NCI-H2171 (cell line): ENCODE measurements at regions not wholly inside any gene's neighbourhood (a gene's known extent, or its start where the extent isn't known, plus 50 kb on each side); places are given as distances from the start of the nearest gene placed in this dataset.

Experiments used
- DNase-seq: peaks from one replicate; lab custom pipeline; 2025; lab: John Stamatoyannopoulos, UW

DNA sequence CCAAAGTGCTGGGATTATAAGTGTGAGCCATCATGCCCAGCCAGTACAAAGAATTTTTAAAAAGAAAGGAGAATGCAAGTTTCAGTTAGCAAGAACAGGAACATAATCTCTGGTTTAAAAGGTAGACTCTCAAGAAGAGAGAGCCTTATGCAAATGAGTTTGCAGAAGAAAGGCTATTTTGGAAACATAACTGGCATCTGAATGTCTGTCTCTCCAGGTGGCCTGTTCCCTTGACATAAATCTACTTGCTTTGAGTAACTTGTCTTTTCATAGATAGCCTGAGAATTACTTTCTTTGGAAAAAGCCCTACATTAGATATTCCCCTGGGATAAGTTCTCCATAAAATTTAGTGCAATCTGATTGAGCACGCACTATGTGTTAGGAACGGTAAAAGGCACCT lies 109.6 kb downstream of the ICOS start:
- no peak for DNase-seq

DNA sequence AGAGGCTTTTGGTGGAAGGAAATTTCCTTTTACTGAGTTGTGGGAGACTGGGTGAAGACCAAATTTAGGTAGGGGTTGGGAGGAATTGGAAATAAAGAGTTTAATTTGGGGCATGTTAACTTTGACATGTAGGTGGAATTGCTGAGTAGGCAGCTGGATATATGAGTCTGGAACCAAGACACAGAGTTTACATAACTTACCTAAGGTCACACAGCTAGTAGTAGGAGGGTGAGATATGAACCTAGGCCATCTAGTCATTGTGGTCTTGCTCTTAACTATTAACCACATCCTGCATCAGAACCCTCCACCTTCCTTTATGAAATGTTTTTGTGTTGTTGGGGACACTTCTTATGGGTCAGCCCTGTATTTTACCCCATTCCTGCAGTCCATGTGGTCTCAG lies 113.1 kb downstream of the ICOS start:
- no peak for DNase-seq

DNA sequence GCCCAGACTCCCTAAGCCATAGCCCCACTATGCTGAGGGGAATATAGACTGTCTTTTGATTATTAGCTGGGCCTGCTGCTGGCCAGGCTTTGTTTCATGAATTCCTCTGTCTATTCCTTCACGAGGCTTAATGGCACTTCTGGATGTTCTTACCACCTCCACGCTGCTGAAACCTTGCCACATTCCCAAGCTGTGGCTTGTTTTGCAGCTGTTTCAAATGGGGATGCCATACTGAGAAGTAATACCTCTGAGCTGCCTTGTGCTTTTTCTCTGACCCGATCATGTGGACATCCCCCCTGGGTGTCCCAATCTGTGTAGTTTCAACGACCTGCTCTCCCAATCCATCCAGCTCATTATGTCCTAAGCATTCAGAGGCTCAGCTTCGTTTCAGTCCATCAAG lies 114.1 kb downstream of the ICOS start:
- no peak for DNase-seq

DNA sequence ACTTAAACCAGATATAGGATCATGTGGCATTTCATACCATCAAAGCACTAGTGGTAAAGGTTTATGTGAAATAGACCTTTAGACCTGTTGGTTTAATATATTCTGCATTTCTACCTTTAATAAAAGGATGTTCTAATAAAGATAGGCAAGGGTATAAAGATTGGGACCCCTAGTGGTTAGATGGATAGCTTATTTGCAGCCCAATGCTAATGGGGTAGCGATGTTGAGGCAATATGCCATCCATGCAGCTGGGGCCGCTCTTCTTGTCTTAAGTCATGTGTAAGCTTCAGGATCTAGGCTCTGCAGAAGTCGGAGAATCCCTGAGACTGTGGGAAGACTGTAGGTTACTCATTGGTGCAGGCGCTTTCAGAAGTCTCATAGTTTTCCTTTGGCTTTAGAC lies 114.9 kb downstream of the ICOS start:
- DNase-seq: no peak

DNA sequence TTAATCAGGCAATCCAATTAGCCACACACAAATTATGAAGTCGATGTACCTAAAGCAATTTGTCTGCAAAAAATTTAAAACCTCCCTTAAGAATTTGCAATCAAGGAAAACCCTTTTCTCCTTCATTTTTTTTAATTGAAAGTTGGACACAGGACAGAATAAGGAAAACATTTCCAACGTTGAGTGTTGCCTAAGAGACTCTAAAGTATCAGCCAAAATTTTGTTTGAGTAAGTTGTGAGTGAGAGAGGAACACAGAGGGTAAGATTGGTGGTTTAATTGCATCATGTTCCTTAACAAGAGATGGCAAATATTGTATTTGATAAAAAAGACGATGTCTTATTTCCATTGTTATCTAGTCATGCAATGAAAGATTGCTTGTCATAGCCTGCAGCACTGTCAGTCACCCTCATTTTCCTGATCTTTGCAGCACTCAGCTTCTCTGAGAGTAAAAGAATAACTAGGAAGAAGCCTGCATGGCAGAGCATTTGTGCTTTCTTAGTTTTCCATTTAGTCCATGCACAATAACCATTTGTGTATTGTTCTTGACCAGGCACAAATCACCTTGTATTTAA lies 115.5 kb downstream of the ICOS start:
- DNase-seq: no peak

DNA sequence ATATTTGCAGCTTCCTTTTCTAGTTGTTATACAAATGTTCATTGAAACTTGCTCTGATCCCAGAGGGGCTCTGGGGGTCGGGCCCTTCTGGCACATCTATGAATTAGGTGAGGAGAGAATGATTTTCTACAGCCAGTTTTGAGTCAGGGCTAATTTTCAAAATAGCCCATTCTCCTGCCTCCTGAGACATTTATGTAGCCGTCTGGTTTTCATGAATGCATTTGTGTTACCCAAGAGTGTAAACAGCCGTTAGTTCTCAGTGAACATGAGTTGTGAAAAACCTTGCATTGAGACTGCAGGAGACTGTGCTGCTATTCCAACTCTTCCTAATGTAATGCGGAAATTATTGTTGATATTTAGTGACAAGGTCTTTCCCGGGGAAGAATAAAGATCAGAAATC lies 122.5 kb downstream of the ICOS start:
- DNase-seq: no peak

DNA sequence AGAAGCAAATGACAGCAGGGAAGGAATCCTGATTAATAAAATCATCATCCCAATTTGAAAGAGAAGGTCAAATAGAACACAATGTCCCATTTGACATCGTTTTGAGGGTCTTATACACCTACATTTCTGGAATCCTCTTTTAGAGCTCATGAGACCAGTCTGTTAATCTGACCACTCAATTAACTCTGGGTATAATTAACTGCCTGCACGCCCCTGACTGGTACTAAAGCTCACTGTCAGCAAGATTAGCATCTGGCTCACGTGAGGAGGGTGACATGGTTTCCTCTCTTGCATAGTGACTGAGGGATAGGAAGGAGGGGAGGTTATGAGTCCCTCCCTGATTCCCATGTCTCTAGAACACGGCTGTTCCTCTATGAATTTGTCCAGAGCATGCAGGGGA lies 124.3 kb downstream of the ICOS start:
- DNase-seq: peak; percentile 44

DNA sequence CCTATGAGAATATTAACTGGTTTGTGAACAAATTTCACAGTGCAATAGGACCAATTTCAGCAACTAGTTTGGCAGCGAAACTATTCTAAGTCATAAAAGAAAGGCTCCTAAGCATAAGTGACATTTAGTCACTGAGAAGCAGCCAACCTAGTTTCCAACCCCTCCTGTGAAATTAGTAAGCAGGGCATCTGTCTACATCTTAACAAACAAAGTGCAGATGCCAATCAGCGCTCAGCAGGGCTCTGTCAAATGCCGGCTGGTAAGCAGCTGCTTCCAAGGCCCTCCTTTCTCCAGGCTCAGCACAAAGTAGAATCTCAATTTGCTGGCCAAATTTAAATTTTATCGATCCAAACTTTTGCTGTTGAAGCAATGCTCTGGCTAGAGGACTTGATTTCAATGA lies 124.7 kb downstream of the ICOS start:
- peak; percentile 75 for DNase-seq

DNA sequence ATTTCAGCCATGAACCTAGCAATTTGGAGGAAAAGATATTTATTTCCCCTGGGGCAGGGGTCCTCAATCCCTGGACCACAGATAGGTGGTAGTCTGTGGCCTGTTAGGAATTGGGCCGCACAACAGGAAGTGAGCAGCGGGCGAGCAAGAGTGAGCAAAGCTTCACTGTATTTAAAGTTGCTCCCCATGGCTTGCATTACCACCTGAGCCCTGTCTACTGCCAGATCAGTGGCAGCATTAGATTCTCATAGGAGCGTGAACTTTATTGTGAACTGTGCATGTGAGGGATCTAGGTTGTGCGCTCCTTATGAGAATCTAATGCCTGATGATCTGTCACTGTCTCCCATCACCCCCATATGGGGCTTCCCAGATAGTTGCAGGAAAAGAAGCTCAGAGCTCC lies 127.6 kb downstream of the ICOS start:
- no peak for DNase-seq

DNA sequence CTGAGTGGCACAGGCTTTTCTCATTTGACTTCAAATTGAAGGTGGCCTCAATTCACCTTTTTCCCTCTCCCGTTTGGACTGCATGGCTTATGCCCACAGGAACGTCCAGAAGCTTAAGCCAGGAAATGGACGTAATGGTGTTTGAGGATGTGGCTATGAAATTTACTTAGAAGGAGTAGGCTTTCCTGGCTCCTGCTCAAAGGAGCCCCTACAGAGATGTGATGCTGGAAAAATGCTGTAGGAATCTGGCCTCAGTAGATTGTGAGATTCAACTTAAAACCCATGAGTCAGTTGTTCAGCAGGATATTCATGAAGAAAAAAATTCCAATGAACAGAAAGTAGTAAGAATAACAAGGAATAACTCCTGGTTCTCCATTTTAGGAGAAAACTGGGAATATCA lies 129.0 kb downstream of the ICOS start:
- DNase-seq: no peak

DNA sequence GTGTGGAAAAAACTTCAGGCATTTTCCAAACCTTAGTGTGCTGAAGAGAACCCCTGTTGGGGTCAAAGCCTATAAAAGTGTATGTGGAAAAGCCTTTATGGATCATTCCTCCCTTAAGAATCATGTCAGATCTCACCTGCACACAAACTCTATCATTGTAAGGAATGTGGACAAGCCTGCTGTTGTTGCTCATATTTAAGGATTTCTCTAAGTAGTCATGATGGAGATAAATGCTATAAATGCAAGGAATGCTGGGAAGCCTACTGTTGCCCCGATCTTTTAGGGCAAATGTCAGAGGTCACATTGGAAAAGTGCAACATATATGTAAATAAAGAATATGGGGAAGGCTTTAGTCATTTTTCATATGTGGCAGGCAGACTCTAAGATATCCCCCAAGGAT lies 129.5 kb downstream of the ICOS start:
- no peak for DNase-seq

DNA sequence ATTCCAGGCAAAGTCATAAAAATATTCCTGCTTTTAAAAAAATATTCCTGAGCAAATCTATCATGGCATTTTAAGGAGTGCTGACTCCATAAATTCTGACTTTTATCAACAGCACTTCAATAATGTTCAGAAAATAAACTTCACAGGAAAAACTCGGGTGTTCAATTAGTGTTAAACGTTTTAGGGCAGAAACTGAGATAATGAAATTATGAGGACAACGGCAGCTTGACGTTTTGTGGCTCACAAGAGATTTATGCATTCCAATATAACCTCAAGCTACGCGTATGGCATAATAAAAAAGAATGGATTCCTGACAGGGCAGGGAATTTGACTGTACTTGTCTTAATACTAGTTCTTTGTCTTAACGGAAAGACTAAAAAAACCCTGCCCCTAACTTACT lies 133.2 kb downstream of the ICOS start:
- no peak for DNase-seq

DNA sequence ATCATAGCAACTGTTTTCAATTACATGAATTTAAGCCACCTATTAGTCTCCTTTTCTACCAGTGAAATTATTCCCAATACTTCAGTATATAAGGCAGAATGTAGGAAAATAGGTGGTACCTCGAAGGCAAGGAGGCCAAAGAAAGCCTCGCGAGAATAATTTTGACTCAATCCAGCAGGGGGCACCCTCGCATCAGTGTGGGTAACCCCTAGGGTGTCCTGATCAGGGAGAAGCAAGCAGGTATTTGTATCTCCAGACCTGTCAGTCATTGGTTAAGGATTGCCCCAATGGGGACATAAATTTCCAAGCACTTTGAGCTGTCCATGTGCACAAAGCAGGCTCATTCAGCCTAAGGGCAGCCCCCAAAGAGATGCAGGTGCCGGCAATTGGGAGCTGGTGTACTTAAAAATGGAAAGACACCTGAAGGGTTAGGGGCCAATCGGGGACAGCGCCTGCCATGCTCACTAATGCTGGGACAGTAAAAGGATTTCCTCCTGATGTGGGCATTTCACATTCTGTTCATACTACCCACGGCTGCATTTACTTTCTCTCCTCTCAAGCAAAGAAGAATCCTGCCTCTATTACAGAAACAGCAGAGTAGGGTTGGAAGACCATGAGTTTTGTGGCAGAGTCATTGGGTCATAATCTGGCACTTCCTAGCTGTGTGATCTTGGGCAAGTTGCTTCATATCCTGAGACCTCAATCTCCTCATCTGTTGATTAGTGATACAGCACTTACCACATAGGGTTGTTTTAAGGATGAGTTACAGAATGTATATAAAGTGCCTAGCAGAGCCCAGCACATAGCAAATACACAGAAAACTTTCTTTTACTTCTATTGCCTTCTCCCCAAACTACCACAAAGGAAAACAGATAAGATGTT lies 136.1 kb downstream of the ICOS start:
- DNase-seq: no peak

DNA sequence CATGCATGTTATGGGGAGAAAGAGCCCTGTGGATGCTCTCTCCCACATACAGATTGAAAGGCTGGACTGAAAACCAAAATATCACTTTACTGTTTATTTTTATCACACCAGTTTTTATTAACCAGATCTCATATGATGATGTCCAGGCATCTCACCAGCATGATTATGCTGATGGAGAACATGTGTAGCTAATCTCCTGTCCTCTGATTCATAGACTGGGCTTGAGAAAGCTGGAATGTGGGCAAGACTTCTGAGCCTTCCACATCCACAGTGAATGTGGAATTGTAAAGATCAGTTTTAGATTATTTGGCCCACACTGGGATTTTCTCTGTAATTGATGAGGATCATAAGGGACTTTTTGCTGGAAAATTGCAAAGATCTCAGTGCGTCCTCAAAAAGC lies 137.9 kb downstream of the ICOS start:
- no peak for DNase-seq

DNA sequence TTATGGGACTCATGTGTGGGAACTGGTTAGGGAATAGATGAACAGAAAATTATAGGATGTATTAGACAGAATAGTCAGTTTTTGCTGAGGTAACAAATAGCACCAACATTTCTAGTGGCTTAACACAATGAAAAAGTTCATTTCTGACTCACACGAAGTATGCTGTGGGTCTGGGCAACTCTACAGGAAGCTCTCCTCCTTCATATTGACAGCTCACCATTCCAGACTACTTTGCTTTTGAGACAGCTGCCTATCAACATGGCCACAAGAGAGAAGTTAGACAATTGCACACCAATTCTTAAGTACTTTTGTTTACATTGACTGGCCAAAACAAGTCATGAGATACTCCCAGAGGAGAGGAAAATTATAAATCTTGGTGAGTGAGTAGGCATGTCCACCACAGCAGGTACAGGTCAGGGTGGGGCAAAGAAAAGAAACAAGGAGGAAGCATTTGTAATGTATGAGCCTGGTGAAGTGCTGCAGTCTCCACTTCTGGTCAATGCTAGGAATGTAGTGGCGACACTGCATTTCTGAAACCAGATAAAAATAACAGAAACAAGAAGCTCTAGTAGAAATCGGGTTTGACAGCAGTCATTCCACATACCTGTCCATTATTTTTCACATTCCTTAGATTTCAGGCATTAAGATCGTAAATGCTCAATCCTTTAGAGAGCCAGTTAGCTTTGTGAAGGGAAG lies 141.6 kb downstream of the ICOS start:
- no peak for DNase-seq

DNA sequence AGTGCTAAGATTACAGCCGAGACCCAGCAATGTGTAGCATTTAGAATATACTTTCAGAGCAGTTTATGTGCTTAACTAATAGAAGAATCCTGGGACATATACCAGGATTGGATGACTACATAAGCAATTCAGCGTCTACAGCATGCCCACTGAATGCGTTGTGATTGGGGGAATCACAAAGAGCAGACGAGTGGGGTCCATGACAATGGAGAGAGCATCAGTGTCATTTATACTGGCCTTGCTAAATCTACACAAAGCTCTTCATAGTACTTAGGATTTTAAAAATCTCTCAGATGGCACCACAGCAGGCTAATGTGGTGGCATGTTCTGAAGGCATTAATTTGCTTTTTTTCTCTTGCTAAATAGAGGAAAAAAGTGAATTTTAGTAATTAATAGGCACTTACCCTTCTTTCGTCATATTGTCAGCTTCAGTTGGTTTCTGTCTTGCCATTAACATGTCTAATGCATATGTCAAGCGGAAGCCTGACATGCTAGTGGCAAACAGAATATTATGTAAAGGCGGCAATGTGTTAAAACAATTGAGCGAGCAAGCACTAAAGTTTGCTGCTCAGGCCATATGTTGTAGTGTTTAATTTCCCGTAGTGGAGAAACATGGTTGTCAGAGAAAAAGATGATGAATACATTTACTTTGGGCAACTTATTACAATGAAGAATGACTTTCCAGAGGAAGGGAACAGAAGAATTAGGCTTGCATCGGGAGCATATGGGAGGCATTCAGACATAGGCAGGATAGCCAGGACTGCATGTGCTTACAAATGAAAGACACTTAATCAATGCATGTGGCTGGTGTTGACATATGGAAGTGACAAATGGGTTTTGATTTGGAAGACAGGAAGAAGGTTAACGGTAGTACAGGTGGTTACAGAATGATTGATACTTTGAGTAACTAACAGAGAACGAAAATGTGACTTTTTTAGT lies 145.2 kb downstream of the ICOS start:
- DNase-seq: peak; percentile 61

DNA sequence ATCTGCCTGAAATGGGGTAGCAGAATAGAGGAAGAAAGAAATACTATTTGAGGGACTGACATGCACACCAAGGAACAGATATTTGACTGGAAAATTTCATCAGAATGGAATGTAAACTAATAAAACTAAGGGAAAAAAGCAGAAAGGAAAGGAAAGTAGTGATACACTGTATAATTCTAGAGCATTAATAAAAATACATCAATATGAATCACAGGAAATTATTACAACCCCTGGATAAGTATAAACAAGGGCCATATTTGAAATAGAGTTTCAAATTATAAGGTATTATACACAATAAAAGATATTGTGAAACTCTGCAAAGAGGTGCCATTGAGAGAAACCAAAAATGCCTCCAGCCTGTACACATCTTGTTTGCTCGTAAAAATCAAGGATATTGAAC lies 149.6 kb downstream of the ICOS start:
- DNase-seq: no peak

DNA sequence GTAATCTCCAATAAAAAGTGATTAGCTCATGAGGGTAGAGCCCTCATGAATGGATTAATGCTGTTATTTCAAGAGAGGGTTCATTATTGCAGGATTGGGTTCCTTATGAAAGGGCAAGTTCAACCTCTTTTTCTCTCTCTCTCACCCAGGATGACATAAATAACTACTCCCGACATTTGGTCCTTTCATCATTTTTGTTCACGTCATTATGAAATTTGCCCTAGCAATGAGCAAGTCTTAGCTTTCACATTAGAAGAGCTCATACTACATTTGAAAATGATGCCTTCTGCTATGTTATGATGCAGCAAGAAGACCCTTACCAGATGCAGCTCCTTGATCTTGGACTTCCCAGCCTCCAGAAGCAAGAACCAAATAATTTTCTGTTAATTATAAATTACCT lies 152.5 kb downstream of the ICOS start:
- DNase-seq: no peak

DNA sequence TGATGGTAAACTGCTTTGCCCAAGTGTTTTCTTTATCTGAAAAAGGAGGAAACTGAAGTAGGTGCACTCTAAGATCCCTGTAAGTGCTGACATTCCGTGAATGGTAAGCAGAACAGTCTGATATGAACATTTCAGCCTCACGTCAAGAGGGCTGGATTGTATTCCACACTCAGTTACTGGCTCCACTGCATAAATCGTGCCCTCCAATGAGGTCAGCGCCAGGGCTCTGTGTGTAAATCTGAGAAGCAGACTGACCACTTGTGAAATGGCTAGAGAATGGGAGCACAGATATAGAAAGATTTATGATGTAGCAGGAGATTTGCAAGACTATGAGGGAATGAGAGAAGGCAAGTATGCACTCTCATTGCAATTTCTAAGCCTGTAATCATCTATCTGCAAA lies 153.0 kb downstream of the ICOS start:
- DNase-seq: no peak

DNA sequence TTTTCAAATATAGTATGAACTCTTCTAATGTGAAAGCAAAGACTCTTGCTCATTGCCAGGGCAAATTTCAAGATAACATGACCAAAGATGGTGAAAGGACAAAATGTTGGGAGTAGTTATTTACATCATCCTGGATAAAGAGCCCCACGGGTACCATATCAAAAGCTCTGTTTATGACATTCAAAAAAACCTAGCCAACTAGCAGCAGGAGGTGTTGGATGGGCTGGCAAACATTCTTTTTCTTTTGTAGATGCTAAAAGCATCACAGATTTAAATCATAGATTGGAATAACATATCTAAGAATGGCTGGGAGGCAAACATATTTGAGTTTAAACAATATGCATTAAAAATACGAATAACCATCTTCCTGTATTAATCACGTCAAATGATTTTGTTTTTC lies 153.5 kb downstream of the ICOS start:
- no peak for DNase-seq

DNA sequence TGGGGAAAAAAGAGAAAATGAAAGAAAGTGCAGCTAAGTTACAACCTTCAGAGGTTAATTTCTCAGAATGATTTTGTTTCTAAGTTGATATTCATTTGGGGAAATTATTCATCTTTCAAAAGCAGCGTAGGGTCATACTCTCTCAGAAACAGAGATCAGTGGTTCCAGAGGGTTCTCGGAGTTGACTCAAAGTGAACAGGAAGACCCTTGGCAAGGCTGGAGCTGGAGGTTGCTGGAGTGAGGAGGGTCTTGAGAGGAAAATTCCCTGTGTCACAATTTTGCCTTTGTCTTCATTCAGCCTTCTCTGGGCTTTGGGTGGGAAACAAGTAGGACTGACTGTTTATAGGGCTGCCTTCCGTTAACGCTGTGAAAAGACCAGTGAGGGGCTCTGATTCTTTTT lies 168.2 kb downstream of the ICOS start:
- DNase-seq: no peak

DNA sequence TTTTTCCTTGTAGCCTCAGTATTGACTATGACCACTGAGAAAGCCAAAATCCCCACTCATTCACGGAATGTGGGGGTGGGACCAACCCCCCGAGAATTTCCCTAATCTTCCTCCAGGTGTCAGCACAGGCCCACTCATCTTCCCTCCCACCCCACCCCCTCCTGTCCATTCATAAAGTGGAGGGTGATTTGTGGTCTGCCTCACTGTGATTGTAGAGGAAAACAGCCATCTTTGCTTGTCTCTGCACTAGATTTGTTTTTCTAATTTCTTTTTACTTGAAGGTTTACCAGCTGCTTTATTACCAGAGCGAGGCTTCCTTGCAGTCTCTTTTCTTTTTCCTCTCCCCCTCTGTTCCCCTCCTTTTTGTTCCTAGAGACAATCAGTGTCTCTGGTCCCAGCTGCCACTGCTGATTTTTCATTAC lies 171.8 kb downstream of the ICOS start:
- DNase-seq: peak; percentile 28
